Smooth muscle cell (in vitro differentiated cells): ENCODE measurements at regions not wholly inside any gene's neighbourhood (a gene's known extent, or its start where the extent isn't known, plus 50 kb on each side); places are given as distances from the start of the nearest gene placed in this dataset.

ENCODE experiments used
- DNase-seq: peaks from one replicate; lab custom pipeline; 2025; ENCODE audit not compliant: unreplicated experiment; lab: John Stamatoyannopoulos, UW
- H2AFZ ChIP-seq: fragments of 200-600 bp; sonication (generic); 2 replicates; pipeline ENCODE4 v1.6.0; 2016; ENCODE audit warnings: antibody characterized with exemption, low read depth, mild to moderate bottlenecking
- H3F3A ChIP-seq: fragments of 200-600 bp; sonication (generic); 2 replicates; pipeline ENCODE4 v1.6.0; 2017; ENCODE audit warnings: antibody characterized with exemption, low read depth
- H3K27ac ChIP-seq: fragments of 200-600 bp; sonication (generic); 2 replicates; pipeline ENCODE4 v1.5.1; 2016; ENCODE audit warnings: low read depth, mild to moderate bottlenecking
- H3K27me3 ChIP-seq: fragments of 200-600 bp; sonication (generic); 2 replicates; pipeline ENCODE4 v1.6.1; 2016; ENCODE audit warnings: low read depth, mild to moderate bottlenecking
- H3K36me3 ChIP-seq: fragments of 200-600 bp; sonication (generic); 2 replicates; pipeline ENCODE4 v1.5.1; 2016; ENCODE audit warnings: low read depth
- H3K4me1 ChIP-seq: fragments of 200-600 bp; sonication (generic); 2 replicates; pipeline ENCODE4 v1.5.1; 2016; ENCODE audit warnings: low read depth
- H3K4me2 ChIP-seq: fragments of 200-600 bp; sonication (generic); 2 replicates; pipeline ENCODE4 v1.6.0; 2016; ENCODE audit warnings: mild to moderate bottlenecking
- H3K4me3 ChIP-seq: fragments of 200-600 bp; sonication (generic); 2 replicates; pipeline ENCODE4 v1.5.1; 2016; ENCODE audit warnings: mild to moderate bottlenecking
- H3K79me2 ChIP-seq: fragments of 200-600 bp; sonication (generic); 2 replicates; pipeline ENCODE4 v1.6.0; 2016; ENCODE audit warnings: low read depth, mild to moderate bottlenecking
- H3K9ac ChIP-seq: fragments of 200-600 bp; sonication (generic); 2 replicates; pipeline ENCODE4 v1.6.0; 2016; ENCODE audit warnings: low read depth
- H3K9me3 ChIP-seq: fragments of 200-600 bp; sonication (generic); replicated peaks from 2 replicates; pipeline ENCODE4 v1.5.1; 2016; ENCODE audit warnings: low read depth
- H4K20me1 ChIP-seq: fragments of 200-600 bp; sonication (generic); 2 replicates; pipeline ENCODE4 v1.6.0; 2016; ENCODE audit warnings: low read depth
- CTCF ChIP-seq: fragments of 200-600 bp; sonication (generic); IDR thresholded peaks from 2 replicates; pipeline ENCODE4 v1.5.1; 2017; ENCODE audit warnings: borderline replicate concordance, mild to moderate bottlenecking, antibody characterized with exemption; ENCODE audit not compliant: insufficient read depth, poor library complexity, severe bottlenecking
- WGBS: methylation state at CpG from one replicate; pipeline ENCODE4 v1.1.7; 2016; ENCODE audit warnings: low lambda C conversion rate; 5-methylcytosine and 5-hydroxymethylcytosine counted together

GRCh38 chr17:77585142-77585860 lies 373.2 kb upstream of the TNRC6C start:
- H3K4me2 ChIP-seq, result no peak overlapping the region
- H3K4me1 ChIP-seq, result no peaks in the 10 kb centered on the region
- TF ChIP-seq CTCF, result no peak
- no peak for DNase-seq
- no peaks in the 10 kb centered on the region for H3K79me2 ChIP-seq
- peaks cover 8% of the 10 kb centered on the region for H3F3A ChIP-seq
- no peak overlapping the region for H3K27ac ChIP-seq
- H2AFZ ChIP-seq, result no peak overlapping the region
- no peaks in the 10 kb centered on the region for H3K9me3 ChIP-seq
- no peak overlapping the region for H3K9ac ChIP-seq
- WGBS, result 74% methylated on average over 9 of the region's 9 CpGs
- no peaks in the 10 kb centered on the region for H3K36me3 ChIP-seq
- H3K4me3 ChIP-seq, result no peak overlapping the region
- no peaks in the 10 kb centered on the region for H4K20me1 ChIP-seq
- no peaks in the 10 kb centered on the region for H3K27me3 ChIP-seq

GRCh38 chr17:77590951-77591735 lies 367.4 kb upstream of the TNRC6C start:
- Histone ChIP-seq H3K27ac (no peak overlapping the region), H3K4me1 (peaks cover 9% of the 10 kb centered on the region), H3K9ac (no peak overlapping the region), H3K27me3 (no peaks in the 10 kb centered on the region), H3K4me2 (no peak overlapping the region), H3F3A (no peaks in the 10 kb centered on the region), H3K9me3 (no peaks in the 10 kb centered on the region), H4K20me1 (no peaks in the 10 kb centered on the region), H3K79me2 (no peaks in the 10 kb centered on the region), H2AFZ (no peak overlapping the region), H3K4me3 (no peak overlapping the region), H3K36me3 (no peaks in the 10 kb centered on the region)
- no peak for TF ChIP-seq CTCF
- WGBS, result 86% methylated on average over 16 of the region's 16 CpGs
- no peak for DNase-seq

- H3K4me1 ChIP-seq, result peaks cover 9% of the 10 kb centered on the region
- no peaks in the 10 kb centered on the region for H3K79me2 ChIP-seq
- H2AFZ ChIP-seq, result no peak overlapping the region
- H3K27ac ChIP-seq, result no peak overlapping the region
- H3K27me3 ChIP-seq, result no peaks in the 10 kb centered on the region
- H3K4me3 ChIP-seq, result no peak overlapping the region
- H3K36me3 ChIP-seq, result no peaks in the 10 kb centered on the region
- H3K9ac ChIP-seq, result no peak overlapping the region
- DNase-seq, result no peak
- no peaks in the 10 kb centered on the region for H3F3A ChIP-seq
- TF ChIP-seq CTCF, result no peak
- H3K4me2 ChIP-seq, result peak overlapping the region; percentile 54
- WGBS, result 57% methylated on average over 13 of the region's 13 CpGs
- H4K20me1 ChIP-seq, result no peaks in the 10 kb centered on the region
- no peaks in the 10 kb centered on the region for H3K9me3 ChIP-seq
Measured at GRCh38 chr17:77592106-77592865, 366.2 kb upstream of the TNRC6C start.
